ENCODE measurements at regions not wholly inside any gene's neighbourhood (a gene's known extent, or its start where the extent isn't known, plus 50 kb on each side); places are given as distances from the start of the nearest gene placed in this dataset.

GRCh38 chr2:222372993-222373392 lies 51.4 kb upstream of the SGPP2 start:
- ATAC-seq, result no peak

More at GRCh38 chr2:222372993-222373392, 51.4 kb upstream of the SGPP2 start:
- H3K4me3 ChIP-seq (ENCODE audit: low read length), result no peak overlapping the region
- WGBS, result 81% methylated on average over 3 of the region's 3 CpGs
- no peak for DNase-seq
- no peaks in the 10 kb centered on the region for H3K27me3 ChIP-seq (ENCODE audit: control insufficient read depth, insufficient read depth)
- intact Hi-C loops (cut with DNase I), result no loop called here
- no peaks in the 10 kb centered on the region for H3K9me3 ChIP-seq (ENCODE audit: control insufficient read depth, low read length)
- no peaks in the 10 kb centered on the region for H3K4me1 ChIP-seq (ENCODE audit: control insufficient read depth, insufficient read depth, low read length)
- H3K27ac ChIP-seq (ENCODE audit: low read length), result no peak overlapping the region
